ENCODE measurements at regions not wholly inside any gene's neighbourhood (a gene's known extent, or its start where the extent isn't known, plus 50 kb on each side); places are given as distances from the start of the nearest gene placed in this dataset.

- no peak for TF ChIP-seq EZH2 (IDR thresholded peaks at IDR 0.05; ENCODE audit: borderline replicate concordance)
- TF ChIP-seq CTCF (IDR thresholded peaks at IDR 0.05; ENCODE audit: poor library complexity) = no peak
Observed at GRCh38 chr13:54312885-54313284, 1284.3 kb downstream of the OLFM4 start.

All from hepatocyte (in vitro differentiated cells).